ENCODE measurements at regions not wholly inside any gene's neighbourhood (a gene's known extent, or its start where the extent isn't known, plus 50 kb on each side); places are given as distances from the start of the nearest gene placed in this dataset.

GRCh38 chr9:126556560-126557250 lies 57.0 kb upstream of the LMX1B start:
- no peak for TF ChIP-seq CTCF (IDR thresholded peaks at IDR 0.05; ENCODE audit: low read depth, low read length)
- DNase-seq (ENCODE audit: low read depth, low spot score) = no peak
- in situ Hi-C loops (cut with HindIII; ENCODE audit: low sequenced_read_pairs) = no loop called here
- no peak overlapping the region for H3K4me3 ChIP-seq (ENCODE audit: low read depth, low read length)

GRCh38 chr9:126558051-126558665 lies 55.6 kb upstream of the LMX1B start:
- TF ChIP-seq CTCF (IDR thresholded peaks at IDR 0.05; ENCODE audit: low read depth, low read length) = peak; percentile 99
- in situ Hi-C loops (cut with HindIII; ENCODE audit: low sequenced_read_pairs) = no loop called here
- no peak overlapping the region for H3K4me3 ChIP-seq (ENCODE audit: low read depth, low read length)
- DNase-seq (ENCODE audit: low read depth, low spot score) = peak; percentile 30

- no peak for TF ChIP-seq CTCF (IDR thresholded peaks at IDR 0.05; ENCODE audit: low read depth, low read length)
- in situ Hi-C loops (cut with HindIII; ENCODE audit: low sequenced_read_pairs) = no loop called here
- no peak for DNase-seq (ENCODE audit: low read depth, low spot score)
- H3K4me3 ChIP-seq (ENCODE audit: low read depth, low read length) = no peak overlapping the region
Observed at GRCh38 chr9:126559296-126559695, 54.4 kb upstream of the LMX1B start.

GRCh38 chr9:126561582-126561981 lies 52.1 kb upstream of the LMX1B start:
- in situ Hi-C loops (cut with HindIII; ENCODE audit: low sequenced_read_pairs) = no loop called here
- no peak for TF ChIP-seq CTCF (IDR thresholded peaks at IDR 0.05; ENCODE audit: low read depth, low read length)
- H3K4me3 ChIP-seq (ENCODE audit: low read depth, low read length) = no peak overlapping the region
- DNase-seq (ENCODE audit: low read depth, low spot score) = no peak

GRCh38 chr9:126563556-126563955 lies 50.2 kb upstream of the LMX1B start:
- H3K4me3 ChIP-seq (ENCODE audit: low read depth, low read length) = no peak overlapping the region

More at GRCh38 chr9:126563556-126563955, 50.2 kb upstream of the LMX1B start:
- no peak for TF ChIP-seq CTCF (IDR thresholded peaks at IDR 0.05; ENCODE audit: low read depth, low read length)
- DNase-seq (ENCODE audit: low read depth, low spot score) = no peak
- in situ Hi-C loops (cut with HindIII; ENCODE audit: low sequenced_read_pairs) = no loop called here
